ENCODE measurements at regions not wholly inside any gene's neighbourhood (a gene's known extent, or its start where the extent isn't known, plus 50 kb on each side); places are given as distances from the start of the nearest gene placed in this dataset.
"Not testable (repeated sequence)": the region's sequence is repeated elsewhere in the genome, so short reads cannot be mapped to it uniquely, and the experiment has no call there.

- H3K9me3 ChIP-seq (ENCODE audit: control insufficient read depth in 2 of 2, insufficient read depth in 1 of 2, low read depth in 1 of 2, low read length in 1 of 2), result no peaks in the 10 kb centered on the region
- no peaks in the 10 kb centered on the region for H3K4me1 ChIP-seq (ENCODE audit: control insufficient read depth in 2 of 2, insufficient read depth in 2 of 2, low read length in 1 of 2)
- 74 to 89% methylated on average over 1 of the region's 1 CpG for WGBS, 2 donors
- H3K27ac ChIP-seq (ENCODE audit: low read depth in 2 of 2, low read length in 1 of 2), result no peak overlapping the region
- H3K4me3 ChIP-seq (ENCODE audit: low read depth in 1 of 2, low read length in 2 of 2), result no peak overlapping the region
- H3K36me3 ChIP-seq (ENCODE audit: control insufficient read depth in 2 of 2, insufficient read depth in 2 of 2, low read length in 1 of 2), result no peaks in the 10 kb centered on the region
- no peaks in the 10 kb centered on the region for H3K27me3 ChIP-seq (ENCODE audit: control insufficient read depth in 1 of 2, insufficient read depth in 2 of 2, low read length in 2 of 2)
Observed at GRCh38 chr14:30016002-30016401, 88.4 kb upstream of the PRKD1 start.

- H3K4me1 ChIP-seq (ENCODE audit: control insufficient read depth in 2 of 2, insufficient read depth in 2 of 2, low read length in 1 of 2), result no peaks in the 10 kb centered on the region
- H3K9me3 ChIP-seq (ENCODE audit: control insufficient read depth in 2 of 2, insufficient read depth in 1 of 2, low read depth in 1 of 2, low read length in 1 of 2), result no peaks in the 10 kb centered on the region
- no peak overlapping the region for H3K27ac ChIP-seq (ENCODE audit: low read depth in 2 of 2, low read length in 1 of 2)
- no peaks in the 10 kb centered on the region for H3K36me3 ChIP-seq (ENCODE audit: control insufficient read depth in 2 of 2, insufficient read depth in 2 of 2, low read length in 1 of 2)
- 83 to 89% methylated on average over 2 of the region's 2 CpGs for WGBS, 2 donors
- no peak overlapping the region for H3K4me3 ChIP-seq (ENCODE audit: low read depth in 1 of 2, low read length in 2 of 2)
- no peaks in the 10 kb centered on the region for H3K27me3 ChIP-seq (ENCODE audit: control insufficient read depth in 1 of 2, insufficient read depth in 2 of 2, low read length in 2 of 2)
Observed at GRCh38 chr14:30017370-30017993, 89.8 kb upstream of the PRKD1 start.

DNA sequence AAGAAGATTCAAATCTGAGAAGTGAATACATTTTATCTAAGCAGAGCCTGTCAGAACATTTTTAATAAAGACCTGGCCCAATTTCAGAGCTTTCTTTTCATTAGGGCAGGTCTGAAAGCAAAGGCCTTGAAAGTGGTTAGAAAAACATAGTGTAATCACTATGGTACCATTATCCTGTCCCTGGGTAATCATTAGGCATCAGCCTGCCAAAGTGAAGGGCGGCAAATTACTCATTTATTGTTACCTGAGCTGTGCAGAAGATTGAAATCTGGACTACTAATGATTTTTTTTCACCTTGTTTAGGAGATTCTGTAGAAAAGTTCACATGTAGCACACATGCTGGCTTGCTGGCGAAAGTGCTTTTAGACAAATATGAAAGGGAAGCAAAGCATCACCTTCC is 92.6 kb upstream of the PRKD1 start:
- Histone ChIP-seq H3K27ac (ENCODE audit: low read depth in 2 of 2, low read length in 1 of 2) (no peak overlapping the region), H3K4me3 (ENCODE audit: low read depth in 1 of 2, low read length in 2 of 2) (no peak overlapping the region), H3K27me3 (ENCODE audit: control insufficient read depth in 1 of 2, insufficient read depth in 2 of 2, low read length in 2 of 2) (no peaks in the 10 kb centered on the region), H3K4me1 (ENCODE audit: control insufficient read depth in 2 of 2, insufficient read depth in 2 of 2, low read length in 1 of 2) (no peaks in the 10 kb centered on the region), H3K36me3 (ENCODE audit: control insufficient read depth in 2 of 2, insufficient read depth in 2 of 2, low read length in 1 of 2) (no peaks in the 10 kb centered on the region), H3K9me3 (ENCODE audit: control insufficient read depth in 2 of 2, insufficient read depth in 1 of 2, low read depth in 1 of 2, low read length in 1 of 2) (no peaks in the 10 kb centered on the region)
- 42 to 57% methylated on average over 2 of the region's 2 CpGs for WGBS, 2 donors

DNA sequence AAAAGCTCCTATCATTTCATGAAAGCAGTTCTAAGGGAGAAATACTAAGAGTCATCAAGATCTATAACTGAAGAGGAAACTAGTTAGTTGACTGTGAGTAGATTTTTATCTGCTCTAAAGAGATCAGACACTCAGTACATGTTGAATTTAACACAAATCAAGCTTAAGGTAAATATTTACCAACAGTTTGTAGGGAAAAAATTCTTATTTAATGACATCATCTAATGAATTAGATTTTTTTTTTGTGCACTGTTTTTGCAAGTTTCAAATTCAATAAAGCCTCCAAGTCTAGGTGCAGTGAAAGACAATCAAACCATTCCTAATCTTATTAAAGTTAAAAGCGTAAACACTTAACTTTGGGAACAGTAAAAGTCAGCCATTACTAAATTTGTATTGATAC is 93.0 kb upstream of the PRKD1 start:
- no peaks in the 10 kb centered on the region for H3K36me3 ChIP-seq (ENCODE audit: control insufficient read depth in 2 of 2, insufficient read depth in 2 of 2, low read length in 1 of 2)
- no peaks in the 10 kb centered on the region for H3K9me3 ChIP-seq (ENCODE audit: control insufficient read depth in 2 of 2, insufficient read depth in 1 of 2, low read depth in 1 of 2, low read length in 1 of 2)
- no peak overlapping the region for H3K27ac ChIP-seq (ENCODE audit: low read depth in 2 of 2, low read length in 1 of 2)
- H3K4me1 ChIP-seq (ENCODE audit: control insufficient read depth in 2 of 2, insufficient read depth in 2 of 2, low read length in 1 of 2), result no peaks in the 10 kb centered on the region
- 93 to 96% methylated on average over 1 of the region's 1 CpG for WGBS, 2 donors
- no peaks in the 10 kb centered on the region for H3K27me3 ChIP-seq (ENCODE audit: control insufficient read depth in 1 of 2, insufficient read depth in 2 of 2, low read length in 2 of 2)
- no peak overlapping the region for H3K4me3 ChIP-seq (ENCODE audit: low read depth in 1 of 2, low read length in 2 of 2)

DNA sequence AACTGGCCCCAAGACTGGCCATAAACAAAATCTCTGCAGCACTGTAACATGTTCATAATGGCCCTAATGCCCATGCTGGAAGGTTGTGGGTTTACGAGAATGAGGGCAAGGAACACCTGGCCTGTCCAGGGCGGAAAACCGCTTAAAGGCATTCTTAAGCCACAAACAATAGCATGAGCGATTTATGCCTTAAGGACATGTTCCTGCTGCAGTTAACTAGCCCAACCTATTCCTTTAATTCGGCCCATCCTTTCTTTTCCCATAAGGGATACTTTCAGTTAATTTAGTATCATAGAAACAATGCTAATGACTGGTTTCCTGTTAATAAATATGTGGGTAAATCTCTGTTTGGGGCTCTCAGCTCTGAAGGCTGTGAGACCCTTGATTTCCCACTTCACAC is 95.7 kb upstream of the PRKD1 start:
- WGBS, 2 donors, result 91 to 92% methylated on average over 5 of the region's 5 CpGs
- not testable (repeated sequence) for H3K9me3 ChIP-seq (ENCODE audit: control insufficient read depth in 2 of 2, insufficient read depth in 1 of 2, low read depth in 1 of 2, low read length in 1 of 2); H3K27ac ChIP-seq (ENCODE audit: low read depth in 2 of 2, low read length in 1 of 2); H3K4me1 ChIP-seq (ENCODE audit: control insufficient read depth in 2 of 2, insufficient read depth in 2 of 2, low read length in 1 of 2); H3K36me3 ChIP-seq (ENCODE audit: control insufficient read depth in 2 of 2, insufficient read depth in 2 of 2, low read length in 1 of 2); H3K4me3 ChIP-seq (ENCODE audit: low read depth in 1 of 2, low read length in 2 of 2); H3K27me3 ChIP-seq (ENCODE audit: control insufficient read depth in 1 of 2, insufficient read depth in 2 of 2, low read length in 2 of 2)

GRCh38 chr14:30034152-30034551 is 106.5 kb upstream of the PRKD1 start:
- Histone ChIP-seq H3K36me3 (ENCODE audit: control insufficient read depth in 2 of 2, insufficient read depth in 2 of 2, low read length in 1 of 2) (no peaks in the 10 kb centered on the region), H3K4me1 (ENCODE audit: control insufficient read depth in 2 of 2, insufficient read depth in 2 of 2, low read length in 1 of 2) (no peaks in the 10 kb centered on the region), H3K27me3 (ENCODE audit: control insufficient read depth in 1 of 2, insufficient read depth in 2 of 2, low read length in 2 of 2) (no peaks in the 10 kb centered on the region), H3K4me3 (ENCODE audit: low read depth in 1 of 2, low read length in 2 of 2) (no peak overlapping the region), H3K27ac (ENCODE audit: low read depth in 2 of 2, low read length in 1 of 2) (no peak overlapping the region), H3K9me3 (ENCODE audit: control insufficient read depth in 2 of 2, insufficient read depth in 1 of 2, low read depth in 1 of 2, low read length in 1 of 2) (no peaks in the 10 kb centered on the region)
- WGBS, 2 donors, result 58 to 65% methylated on average over 1 of the region's 1 CpG

DNA sequence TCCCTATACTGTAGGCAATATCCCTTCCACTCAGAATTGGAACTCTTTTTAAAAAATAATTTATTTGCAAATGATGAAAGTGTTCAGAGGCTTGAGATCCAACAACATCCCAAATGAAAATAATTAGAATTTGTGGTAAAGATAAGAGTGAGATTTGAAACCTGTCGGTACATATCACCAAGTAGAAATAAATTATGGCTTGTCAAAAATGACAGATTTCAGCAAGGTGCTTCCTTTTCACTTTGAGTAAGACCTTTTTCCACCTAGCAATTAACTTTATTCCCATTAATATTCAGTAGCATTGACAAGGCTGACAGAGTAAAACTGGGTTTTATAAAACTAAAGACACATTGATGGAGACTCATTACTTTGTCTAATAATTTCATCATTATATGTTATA is 107.7 kb upstream of the PRKD1 start:
- Histone ChIP-seq H3K36me3 (ENCODE audit: control insufficient read depth in 2 of 2, insufficient read depth in 2 of 2, low read length in 1 of 2) (no peaks in the 10 kb centered on the region), H3K27ac (ENCODE audit: low read depth in 2 of 2, low read length in 1 of 2) (no peak overlapping the region), H3K4me1 (ENCODE audit: control insufficient read depth in 2 of 2, insufficient read depth in 2 of 2, low read length in 1 of 2) (no peaks in the 10 kb centered on the region), H3K27me3 (ENCODE audit: control insufficient read depth in 1 of 2, insufficient read depth in 2 of 2, low read length in 2 of 2) (no peaks in the 10 kb centered on the region), H3K9me3 (ENCODE audit: control insufficient read depth in 2 of 2, insufficient read depth in 1 of 2, low read depth in 1 of 2, low read length in 1 of 2) (no peaks in the 10 kb centered on the region), H3K4me3 (ENCODE audit: low read depth in 1 of 2, low read length in 2 of 2) (no peak overlapping the region)
- 77 to 86% methylated on average over 1 of the region's 1 CpG for WGBS, 2 donors

DNA sequence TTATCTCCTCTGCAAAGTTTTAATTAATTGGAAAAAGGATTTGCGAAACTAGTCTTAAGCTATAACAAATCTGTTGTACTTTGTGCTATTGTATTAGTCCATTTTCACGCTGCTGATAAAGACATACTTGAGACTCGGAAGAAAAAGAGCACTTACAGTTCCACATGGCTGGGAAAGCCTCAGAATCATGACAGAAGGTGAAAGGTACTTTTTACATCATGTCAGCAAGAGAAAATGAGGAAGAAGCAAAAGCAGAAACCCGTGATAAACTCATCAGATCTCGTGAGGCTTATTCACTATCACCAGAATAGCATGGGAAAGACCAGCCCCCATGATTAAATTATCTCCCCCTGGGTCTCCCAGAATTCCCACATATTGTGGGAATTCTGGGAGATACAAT is 118.1 kb upstream of the PRKD1 start:
- Histone ChIP-seq H3K9me3 (ENCODE audit: control insufficient read depth in 2 of 2, insufficient read depth in 1 of 2, low read depth in 1 of 2, low read length in 1 of 2) (no peaks in the 10 kb centered on the region), H3K36me3 (ENCODE audit: control insufficient read depth in 2 of 2, insufficient read depth in 2 of 2, low read length in 1 of 2) (no peaks in the 10 kb centered on the region), H3K27me3 (ENCODE audit: control insufficient read depth in 1 of 2, insufficient read depth in 2 of 2, low read length in 2 of 2) (no peaks in the 10 kb centered on the region), H3K27ac (ENCODE audit: low read depth in 2 of 2, low read length in 1 of 2) (no peak overlapping the region), H3K4me1 (ENCODE audit: control insufficient read depth in 2 of 2, insufficient read depth in 2 of 2, low read length in 1 of 2) (no peaks in the 10 kb centered on the region), H3K4me3 (ENCODE audit: low read depth in 1 of 2, low read length in 2 of 2) (no peak overlapping the region)
- 73 to 79% methylated on average over 5 of the region's 5 CpGs for WGBS, 2 donors

- 74 to 84% methylated on average over 2 of the region's 2 CpGs for WGBS, 2 donors
- no peaks in the 10 kb centered on the region for H3K27me3 ChIP-seq (ENCODE audit: control insufficient read depth in 1 of 2, insufficient read depth in 2 of 2, low read length in 2 of 2)
- H3K4me1 ChIP-seq (ENCODE audit: control insufficient read depth in 2 of 2, insufficient read depth in 2 of 2, low read length in 1 of 2), result peaks cover 0 to 3% of the 10 kb centered on the region in 2 donors
- H3K4me3 ChIP-seq (ENCODE audit: low read depth in 1 of 2, low read length in 2 of 2), result no peak overlapping the region
- no peaks in the 10 kb centered on the region for H3K36me3 ChIP-seq (ENCODE audit: control insufficient read depth in 2 of 2, insufficient read depth in 2 of 2, low read length in 1 of 2)
- no peak overlapping the region for H3K27ac ChIP-seq (ENCODE audit: low read depth in 2 of 2, low read length in 1 of 2)
- H3K9me3 ChIP-seq (ENCODE audit: control insufficient read depth in 2 of 2, insufficient read depth in 1 of 2, low read depth in 1 of 2, low read length in 1 of 2), result no peaks in the 10 kb centered on the region
Observed at GRCh38 chr14:30053103-30053502, 125.5 kb upstream of the PRKD1 start.

GRCh38 chr14:30054201-30054600 is 126.6 kb upstream of the PRKD1 start:
- H3K9me3 ChIP-seq (ENCODE audit: control insufficient read depth in 2 of 2, insufficient read depth in 1 of 2, low read depth in 1 of 2, low read length in 1 of 2), result no peaks in the 10 kb centered on the region
- no peak overlapping the region for H3K27ac ChIP-seq (ENCODE audit: low read depth in 2 of 2, low read length in 1 of 2)
- H3K36me3 ChIP-seq (ENCODE audit: control insufficient read depth in 2 of 2, insufficient read depth in 2 of 2, low read length in 1 of 2), result no peaks in the 10 kb centered on the region
- H3K4me3 ChIP-seq (ENCODE audit: low read depth in 1 of 2, low read length in 2 of 2), result no peak overlapping the region
- H3K27me3 ChIP-seq (ENCODE audit: control insufficient read depth in 1 of 2, insufficient read depth in 2 of 2, low read length in 2 of 2), result no peaks in the 10 kb centered on the region
- H3K4me1 ChIP-seq (ENCODE audit: control insufficient read depth in 2 of 2, insufficient read depth in 2 of 2, low read length in 1 of 2), result peaks cover 0 to 3% of the 10 kb centered on the region in 2 donors
